Endothelial cell (in vitro differentiated cells): ENCODE measurements at regions not wholly inside any gene's neighbourhood (a gene's known extent, or its start where the extent isn't known, plus 50 kb on each side); places are given as distances from the start of the nearest gene placed in this dataset.

Experiments
- DNase-seq: peaks from one replicate; pipeline ENCODE4 v3.0.0; 2021; ENCODE audit warnings: low spot score
- H3K27ac Mint-ChIP-seq: one replicate; pipeline ENCODE4 v1.8.0; 2021; ENCODE audit warnings: mixed read lengths, inconsistent platforms; ENCODE audit not compliant: unreplicated experiment
- H3K27me3 Mint-ChIP-seq: one replicate; pipeline ENCODE4 v1.8.0; 2021; ENCODE audit warnings: mild to moderate bottlenecking, moderate library complexity, mixed read lengths, inconsistent platforms; ENCODE audit not compliant: unreplicated experiment
- H3K36me3 Mint-ChIP-seq: one replicate; pipeline ENCODE4 v1.8.0; 2021; ENCODE audit warnings: mild to moderate bottlenecking, low read depth, mixed read lengths, inconsistent platforms; ENCODE audit not compliant: unreplicated experiment
- H3K4me1 Mint-ChIP-seq: one replicate; pipeline ENCODE4 v1.8.0; 2021; ENCODE audit warnings: mild to moderate bottlenecking, mixed read lengths, inconsistent platforms; ENCODE audit not compliant: unreplicated experiment
- H3K4me3 Mint-ChIP-seq: one replicate; pipeline ENCODE4 v1.8.0; 2021; ENCODE audit warnings: mild to moderate bottlenecking, mixed read lengths, inconsistent platforms; ENCODE audit not compliant: unreplicated experiment
- H3K9me3 Mint-ChIP-seq: one replicate; pipeline ENCODE4 v1.8.0; 2021; ENCODE audit warnings: mixed read lengths, inconsistent platforms; ENCODE audit not compliant: unreplicated experiment
- CTCF ChIP-seq: fragments of 200-600 bp; sonication (generic); IDR thresholded peaks from one replicate; pipeline ENCODE4 v1.5.0; 2021; ENCODE audit warnings: antibody characterized with exemption; ENCODE audit not compliant: unreplicated experiment

GRCh38 chr20:50400705-50401586, 109.2 kb upstream of the PTPN1 start:
- Mint-ChIP-seq H3K9me3 (no peaks in the 10 kb centered on the region), H3K27me3 (peaks cover 6% of the 10 kb centered on the region), H3K4me1 (peaks cover 22% of the 10 kb centered on the region), H3K4me3 (no peak overlapping the region), H3K27ac (no peak overlapping the region), H3K36me3 (no peaks in the 10 kb centered on the region)
- no peak for DNase-seq
- TF ChIP-seq CTCF: no peak

GRCh38 chr20:50401587-50402418, 108.4 kb upstream of the PTPN1 start:
- Mint-ChIP-seq H3K36me3 (no peaks in the 10 kb centered on the region), H3K4me3 (no peak overlapping the region), H3K27me3 (peaks cover 6% of the 10 kb centered on the region), H3K27ac (no peak overlapping the region), H3K4me1 (peaks cover 16% of the 10 kb centered on the region), H3K9me3 (no peaks in the 10 kb centered on the region)
- TF ChIP-seq CTCF: no peak
- DNase-seq: no peak

GRCh38 chr20:50403565-50404418, 106.4 kb upstream of the PTPN1 start:
- Mint-ChIP-seq H3K9me3 (no peaks in the 10 kb centered on the region), H3K4me3 (no peak overlapping the region), H3K36me3 (no peaks in the 10 kb centered on the region), H3K27ac (no peak overlapping the region), H3K4me1 (peaks cover 6% of the 10 kb centered on the region), H3K27me3 (peaks cover 5% of the 10 kb centered on the region)
- TF ChIP-seq CTCF: no peak
- no peak for DNase-seq

- H3K27ac Mint-ChIP-seq: no peak overlapping the region
- TF ChIP-seq CTCF: no peak
- DNase-seq: no peak
- no peak overlapping the region for H3K4me3 Mint-ChIP-seq
- peaks cover 5% of the 10 kb centered on the region for H3K27me3 Mint-ChIP-seq
- H3K4me1 Mint-ChIP-seq: peaks cover 6% of the 10 kb centered on the region
- H3K36me3 Mint-ChIP-seq: no peaks in the 10 kb centered on the region
- H3K9me3 Mint-ChIP-seq: no peaks in the 10 kb centered on the region
Measured at GRCh38 chr20:50404419-50405234, 105.6 kb upstream of the PTPN1 start.
